WTC11 (cell line): ENCODE measurements at regions not wholly inside any gene's neighbourhood (a gene's known extent, or its start where the extent isn't known, plus 50 kb on each side); places are given as distances from the start of the nearest gene placed in this dataset.
A peak's percentile ranks its signal among the peaks of the same experiment; 100 is the strongest.

ENCODE experiments used
- ATAC-seq: fragments of 200-7000 bp; cut with Tn5 transposase; 2 replicates; pipeline ENCODE4 v1.10.0; 2021; ENCODE audit warnings: mild to moderate bottlenecking, moderate library complexity
- CTCF ChIA-PET: fragments of 300-600 bp; sonication (Branson Sonifier 250); formaldehyde crosslinking; loops from one replicate; lab custom pipeline; 2021; ENCODE audit warnings: antibody characterized with exemption; lab: Charles Lee
- POLR2A ChIA-PET: fragments of 350-600 bp; sonication (Branson Sonifier 250); formaldehyde crosslinking; loops from one replicate; lab custom pipeline; 2021; ENCODE audit warnings: antibody characterized with exemption; lab: Charles Lee
- DNase-seq: peaks from one replicate; pipeline ENCODE4 v3.0.0; 2021; ENCODE audit warnings: low spot score
- H3K27ac Mint-ChIP-seq: 2 replicates; pipeline ENCODE4 v1.8.0; 2021; ENCODE audit warnings: mixed read lengths
- H3K27me3 Mint-ChIP-seq: 2 replicates; pipeline ENCODE4 v1.8.0; 2021; ENCODE audit warnings: low read depth, mild to moderate bottlenecking, moderate library complexity, mixed read lengths
- H3K36me3 Mint-ChIP-seq: 2 replicates; pipeline ENCODE4 v1.8.0; 2021; ENCODE audit warnings: mixed read lengths
- H3K4me1 Mint-ChIP-seq: 2 replicates; pipeline ENCODE4 v1.8.0; 2022; ENCODE audit warnings: mixed read lengths
- H3K4me3 Mint-ChIP-seq: 2 replicates; pipeline ENCODE4 v1.8.0; 2021; ENCODE audit warnings: mild to moderate bottlenecking, moderate library complexity, mixed read lengths
- H3K9me3 Mint-ChIP-seq: 2 replicates; pipeline ENCODE4 v1.8.0; 2021; ENCODE audit warnings: mixed read lengths
- FOXJ3 ChIP-seq: sonication (generic); formaldehyde crosslinking; IDR thresholded peaks from 2 replicates; pipeline ENCODE4 v1.9.0; 2021; ENCODE audit warnings: missing genetic modification reagents, mild to moderate bottlenecking, borderline replicate concordance
- FOXK1 ChIP-seq: sonication (generic); formaldehyde crosslinking; IDR thresholded peaks from 2 replicates; pipeline ENCODE4 v1.8.0; 2022; ENCODE audit warnings: mild to moderate bottlenecking, moderate library complexity, missing genetic modification reagents
- HMGA2 ChIP-seq: fragments of 250-450 bp; sonication (Bioruptor Pico); IDR thresholded peaks from 2 replicates; pipeline ENCODE4 v1.4.0; 2021; ENCODE audit warnings: mild to moderate bottlenecking, moderate library complexity
- JAZF1 ChIP-seq: fragments of 250-450 bp; sonication (Bioruptor Pico); IDR thresholded peaks from 2 replicates; pipeline ENCODE4 v1.9.0; 2021; ENCODE audit warnings: moderate library complexity, mild to moderate bottlenecking, inconsistent platforms
- MXD4 ChIP-seq: fragments of 250-450 bp; sonication (Bioruptor Pico); IDR thresholded peaks from 2 replicates; pipeline ENCODE4 v1.8.0; 2021; ENCODE audit warnings: mild to moderate bottlenecking, moderate library complexity, borderline replicate concordance
- MYBL2 ChIP-seq: sonication (generic); formaldehyde crosslinking; IDR thresholded peaks from 2 replicates; pipeline ENCODE4 v1.8.1; 2023; ENCODE audit warnings: mild to moderate bottlenecking, moderate library complexity, missing genetic modification reagents
- NFATC4 ChIP-seq: fragments of 250-450 bp; sonication (Bioruptor Pico); IDR thresholded peaks from 2 replicates; pipeline ENCODE4 v1.9.0; 2021; ENCODE audit warnings: mild to moderate bottlenecking
- NR1H2 ChIP-seq: sonication (generic); formaldehyde crosslinking; IDR thresholded peaks from 2 replicates; pipeline ENCODE4 v1.9.0; 2021; ENCODE audit warnings: mild to moderate bottlenecking, moderate library complexity, missing genetic modification reagents
- OVOL2 ChIP-seq: fragments of 250-450 bp; sonication (Bioruptor Pico); IDR thresholded peaks from 2 replicates; pipeline ENCODE4 v1.9.0; 2021; ENCODE audit warnings: mild to moderate bottlenecking, borderline replicate concordance
- SMAD3 ChIP-seq: sonication (generic); formaldehyde crosslinking; IDR thresholded peaks from 2 replicates; pipeline ENCODE4 v1.8.0; 2022; ENCODE audit warnings: missing genetic modification reagents, mild to moderate bottlenecking, borderline replicate concordance
- ZNF138 ChIP-seq: sonication (generic); formaldehyde crosslinking; conservative IDR thresholded peaks from 2 replicates; pipeline ENCODE4 v1.8.1; 2022; ENCODE audit warnings: mild to moderate bottlenecking, moderate library complexity, missing genetic modification reagents
- ZNF263 ChIP-seq: sonication (generic); formaldehyde crosslinking; IDR thresholded peaks from 2 replicates; pipeline ENCODE4 v1.8.1; 2022; ENCODE audit warnings: low read depth, mild to moderate bottlenecking, moderate library complexity, missing genetic modification reagents
- TF ChIP-seq, protein P1 (sequence below): sonication (generic); formaldehyde crosslinking; IDR thresholded peaks from 2 replicates; pipeline ENCODE4 v1.8.1; 2022; ENCODE audit warnings: low read depth, mild to moderate bottlenecking, moderate library complexity, missing genetic modification reagents, borderline replicate concordance
- TF ChIP-seq, protein P2 (sequence below): sonication (generic); formaldehyde crosslinking; IDR thresholded peaks from 2 replicates; pipeline ENCODE4 v1.8.1; 2022; ENCODE audit warnings: mild to moderate bottlenecking, moderate library complexity, missing genetic modification reagents
- TF ChIP-seq, protein P3 (sequence below): sonication (generic); formaldehyde crosslinking; IDR thresholded peaks from 2 replicates; pipeline ENCODE4 v1.8.0; 2023; ENCODE audit warnings: mild to moderate bottlenecking, missing genetic modification reagents
- TF ChIP-seq, protein P4 (sequence below): sonication (generic); formaldehyde crosslinking; IDR thresholded peaks from 2 replicates; pipeline ENCODE4 v1.8.1; 2023; ENCODE audit warnings: mild to moderate bottlenecking, moderate library complexity, missing genetic modification reagents
- TF ChIP-seq, protein P5 (sequence below): sonication (generic); formaldehyde crosslinking; IDR thresholded peaks from 2 replicates; pipeline ENCODE4 v1.8.1; 2023; ENCODE audit warnings: mild to moderate bottlenecking, missing genetic modification reagents, moderate library complexity
- TF ChIP-seq, protein P6 (sequence below): sonication (generic); formaldehyde crosslinking; IDR thresholded peaks from 2 replicates; pipeline ENCODE4 v1.8.1; 2023; ENCODE audit warnings: mild to moderate bottlenecking, missing genetic modification reagents
- TF ChIP-seq, protein P7 (sequence below): sonication (generic); formaldehyde crosslinking; IDR thresholded peaks from 2 replicates; pipeline ENCODE4 v1.8.0; 2023; ENCODE audit warnings: missing genetic modification reagents

DNA sequence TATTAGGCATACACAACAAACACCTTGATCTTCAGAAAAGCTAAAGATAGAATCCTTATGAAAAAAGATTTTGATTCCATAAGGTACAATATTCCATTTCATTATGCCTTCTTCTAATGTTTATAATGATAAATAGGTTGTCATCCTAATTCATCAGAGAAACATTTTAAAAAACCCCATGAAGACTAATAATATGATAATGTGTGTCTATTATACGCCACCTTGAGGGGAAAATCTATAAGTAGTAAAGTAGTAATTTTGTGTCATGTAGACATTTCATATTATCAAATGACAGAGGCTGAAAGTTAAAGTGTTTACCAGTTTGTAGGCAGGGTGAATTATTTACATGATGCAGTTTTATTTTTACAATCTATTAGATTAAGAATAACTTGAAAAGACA, 524.3 kb downstream of the GBE1 start (continued):
- TF ChIP-seq, protein P1, sequence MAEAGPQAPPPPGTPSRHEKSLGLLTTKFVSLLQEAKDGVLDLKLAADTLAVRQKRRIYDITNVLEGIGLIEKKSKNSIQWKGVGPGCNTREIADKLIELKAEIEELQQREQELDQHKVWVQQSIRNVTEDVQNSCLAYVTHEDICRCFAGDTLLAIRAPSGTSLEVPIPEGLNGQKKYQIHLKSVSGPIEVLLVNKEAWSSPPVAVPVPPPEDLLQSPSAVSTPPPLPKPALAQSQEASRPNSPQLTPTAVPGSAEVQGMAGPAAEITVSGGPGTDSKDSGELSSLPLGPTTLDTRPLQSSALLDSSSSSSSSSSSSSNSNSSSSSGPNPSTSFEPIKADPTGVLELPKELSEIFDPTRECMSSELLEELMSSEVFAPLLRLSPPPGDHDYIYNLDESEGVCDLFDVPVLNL (CRISPR knock-in tag), result no peak
- TF ChIP-seq OVOL2 (CRISPR knock-in tag), result no peak
- TF ChIP-seq, protein P2, sequence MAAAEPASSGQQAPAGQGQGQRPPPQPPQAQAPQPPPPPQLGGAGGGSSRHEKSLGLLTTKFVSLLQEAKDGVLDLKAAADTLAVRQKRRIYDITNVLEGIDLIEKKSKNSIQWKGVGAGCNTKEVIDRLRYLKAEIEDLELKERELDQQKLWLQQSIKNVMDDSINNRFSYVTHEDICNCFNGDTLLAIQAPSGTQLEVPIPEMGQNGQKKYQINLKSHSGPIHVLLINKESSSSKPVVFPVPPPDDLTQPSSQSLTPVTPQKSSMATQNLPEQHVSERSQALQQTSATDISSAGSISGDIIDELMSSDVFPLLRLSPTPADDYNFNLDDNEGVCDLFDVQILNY (CRISPR knock-in tag), result no peak

DNA sequence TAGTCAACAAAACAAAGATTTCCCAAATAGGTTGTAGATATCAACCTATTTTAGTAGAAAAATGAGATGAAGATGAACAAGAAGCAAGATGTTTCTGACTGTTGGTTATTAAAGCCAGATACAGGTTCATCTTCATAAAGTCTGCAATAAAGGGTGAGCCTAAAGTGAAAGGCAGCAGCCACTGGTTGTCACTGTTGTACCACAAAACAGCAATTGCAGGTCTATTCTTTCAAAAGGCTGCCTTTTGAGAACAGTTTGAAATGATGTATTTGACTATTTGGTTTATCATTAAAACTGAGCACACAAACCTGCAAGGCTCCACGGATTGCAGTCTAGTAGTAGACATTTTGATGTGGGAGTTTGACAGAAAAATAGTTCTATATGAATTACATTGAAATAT, 543.4 kb downstream of the GBE1 start:
- ATAC-seq (peak; percentile 66; the same call in 1 of the 2 replicates), DNase-seq (peak; percentile 19)
- TF ChIP-seq MXD4 (CRISPR knock-in tag) (no peak), SMAD3 (CRISPR knock-in tag) (no peak), JAZF1 (CRISPR knock-in tag) (no peak), MYBL2 (CRISPR knock-in tag) (no peak), ZNF138 (CRISPR knock-in tag) (no peak), ZNF263 (CRISPR knock-in tag) (no peak), FOXK1 (no peak), NFATC4 (CRISPR knock-in tag) (no peak), FOXJ3 (CRISPR knock-in tag) (no peak), NR1H2 (CRISPR knock-in tag) (no peak), HMGA2 (CRISPR knock-in tag) (no peak)
- TF ChIP-seq, protein P3, sequence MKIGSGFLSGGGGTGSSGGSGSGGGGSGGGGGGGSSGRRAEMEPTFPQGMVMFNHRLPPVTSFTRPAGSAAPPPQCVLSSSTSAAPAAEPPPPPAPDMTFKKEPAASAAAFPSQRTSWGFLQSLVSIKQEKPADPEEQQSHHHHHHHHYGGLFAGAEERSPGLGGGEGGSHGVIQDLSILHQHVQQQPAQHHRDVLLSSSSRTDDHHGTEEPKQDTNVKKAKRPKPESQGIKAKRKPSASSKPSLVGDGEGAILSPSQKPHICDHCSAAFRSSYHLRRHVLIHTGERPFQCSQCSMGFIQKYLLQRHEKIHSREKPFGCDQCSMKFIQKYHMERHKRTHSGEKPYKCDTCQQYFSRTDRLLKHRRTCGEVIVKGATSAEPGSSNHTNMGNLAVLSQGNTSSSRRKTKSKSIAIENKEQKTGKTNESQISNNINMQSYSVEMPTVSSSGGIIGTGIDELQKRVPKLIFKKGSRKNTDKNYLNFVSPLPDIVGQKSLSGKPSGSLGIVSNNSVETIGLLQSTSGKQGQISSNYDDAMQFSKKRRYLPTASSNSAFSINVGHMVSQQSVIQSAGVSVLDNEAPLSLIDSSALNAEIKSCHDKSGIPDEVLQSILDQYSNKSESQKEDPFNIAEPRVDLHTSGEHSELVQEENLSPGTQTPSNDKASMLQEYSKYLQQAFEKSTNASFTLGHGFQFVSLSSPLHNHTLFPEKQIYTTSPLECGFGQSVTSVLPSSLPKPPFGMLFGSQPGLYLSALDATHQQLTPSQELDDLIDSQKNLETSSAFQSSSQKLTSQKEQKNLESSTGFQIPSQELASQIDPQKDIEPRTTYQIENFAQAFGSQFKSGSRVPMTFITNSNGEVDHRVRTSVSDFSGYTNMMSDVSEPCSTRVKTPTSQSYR, result no peak
- TF ChIP-seq, protein P4, sequence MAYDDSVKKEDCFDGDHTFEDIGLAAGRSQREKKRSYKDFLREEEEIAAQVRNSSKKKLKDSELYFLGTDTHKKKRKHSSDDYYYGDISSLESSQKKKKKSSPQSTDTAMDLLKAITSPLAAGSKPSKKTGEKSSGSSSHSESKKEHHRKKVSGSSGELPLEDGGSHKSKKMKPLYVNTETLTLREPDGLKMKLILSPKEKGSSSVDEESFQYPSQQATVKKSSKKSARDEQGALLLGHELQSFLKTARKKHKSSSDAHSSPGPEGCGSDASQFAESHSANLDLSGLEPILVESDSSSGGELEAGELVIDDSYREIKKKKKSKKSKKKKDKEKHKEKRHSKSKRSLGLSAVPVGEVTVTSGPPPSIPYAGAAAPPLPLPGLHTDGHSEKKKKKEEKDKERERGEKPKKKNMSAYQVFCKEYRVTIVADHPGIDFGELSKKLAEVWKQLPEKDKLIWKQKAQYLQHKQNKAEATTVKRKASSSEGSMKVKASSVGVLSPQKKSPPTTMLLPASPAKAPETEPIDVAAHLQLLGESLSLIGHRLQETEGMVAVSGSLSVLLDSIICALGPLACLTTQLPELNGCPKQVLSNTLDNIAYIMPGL (CRISPR knock-in tag), result no peak
- TF ChIP-seq, protein P5, sequence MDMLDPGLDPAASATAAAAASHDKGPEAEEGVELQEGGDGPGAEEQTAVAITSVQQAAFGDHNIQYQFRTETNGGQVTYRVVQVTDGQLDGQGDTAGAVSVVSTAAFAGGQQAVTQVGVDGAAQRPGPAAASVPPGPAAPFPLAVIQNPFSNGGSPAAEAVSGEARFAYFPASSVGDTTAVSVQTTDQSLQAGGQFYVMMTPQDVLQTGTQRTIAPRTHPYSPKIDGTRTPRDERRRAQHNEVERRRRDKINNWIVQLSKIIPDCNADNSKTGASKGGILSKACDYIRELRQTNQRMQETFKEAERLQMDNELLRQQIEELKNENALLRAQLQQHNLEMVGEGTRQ (CRISPR knock-in tag), result no peak
- TF ChIP-seq, protein P6, sequence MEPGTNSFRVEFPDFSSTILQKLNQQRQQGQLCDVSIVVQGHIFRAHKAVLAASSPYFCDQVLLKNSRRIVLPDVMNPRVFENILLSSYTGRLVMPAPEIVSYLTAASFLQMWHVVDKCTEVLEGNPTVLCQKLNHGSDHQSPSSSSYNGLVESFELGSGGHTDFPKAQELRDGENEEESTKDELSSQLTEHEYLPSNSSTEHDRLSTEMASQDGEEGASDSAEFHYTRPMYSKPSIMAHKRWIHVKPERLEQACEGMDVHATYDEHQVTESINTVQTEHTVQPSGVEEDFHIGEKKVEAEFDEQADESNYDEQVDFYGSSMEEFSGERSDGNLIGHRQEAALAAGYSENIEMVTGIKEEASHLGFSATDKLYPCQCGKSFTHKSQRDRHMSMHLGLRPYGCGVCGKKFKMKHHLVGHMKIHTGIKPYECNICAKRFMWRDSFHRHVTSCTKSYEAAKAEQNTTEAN (CRISPR knock-in tag), result no peak
- TF ChIP-seq, protein P7, sequence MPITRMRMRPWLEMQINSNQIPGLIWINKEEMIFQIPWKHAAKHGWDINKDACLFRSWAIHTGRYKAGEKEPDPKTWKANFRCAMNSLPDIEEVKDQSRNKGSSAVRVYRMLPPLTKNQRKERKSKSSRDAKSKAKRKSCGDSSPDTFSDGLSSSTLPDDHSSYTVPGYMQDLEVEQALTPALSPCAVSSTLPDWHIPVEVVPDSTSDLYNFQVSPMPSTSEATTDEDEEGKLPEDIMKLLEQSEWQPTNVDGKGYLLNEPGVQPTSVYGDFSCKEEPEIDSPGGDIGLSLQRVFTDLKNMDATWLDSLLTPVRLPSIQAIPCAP (CRISPR knock-in tag), result no peak
- POLR2A ChIA-PET, result no interaction called here
- no peak overlapping the region for H3K27ac Mint-ChIP-seq
- no peaks in the 10 kb centered on the region for H3K4me1 Mint-ChIP-seq
- no peak overlapping the region for H3K4me3 Mint-ChIP-seq
- H3K36me3 Mint-ChIP-seq, result no peaks in the 10 kb centered on the region
- no peaks in the 10 kb centered on the region for H3K27me3 Mint-ChIP-seq
- no peaks in the 10 kb centered on the region for H3K9me3 Mint-ChIP-seq
- CTCF ChIA-PET, result no interaction called here
